ENCODE measurements at regions not wholly inside any gene's neighbourhood (a gene's known extent, or its start where the extent isn't known, plus 50 kb on each side); places are given as distances from the start of the nearest gene placed in this dataset.

- no peaks in the 10 kb centered on the region for H3K4me1 Mint-ChIP-seq
- no peak overlapping the region for H3K27ac ChIP-seq
- no peak for DNase-seq (ENCODE audit: low spot score)
- no peak overlapping the region for H3K27ac Mint-ChIP-seq
- H3K4me1 ChIP-seq = no peaks in the 10 kb centered on the region
- TF ChIP-seq EZH2phosphoT487 (IDR thresholded peaks at IDR 0.05) (no peak), EZH2 (IDR thresholded peaks at IDR 0.05) (no peak)
- TF ChIP-seq, protein P1, sequence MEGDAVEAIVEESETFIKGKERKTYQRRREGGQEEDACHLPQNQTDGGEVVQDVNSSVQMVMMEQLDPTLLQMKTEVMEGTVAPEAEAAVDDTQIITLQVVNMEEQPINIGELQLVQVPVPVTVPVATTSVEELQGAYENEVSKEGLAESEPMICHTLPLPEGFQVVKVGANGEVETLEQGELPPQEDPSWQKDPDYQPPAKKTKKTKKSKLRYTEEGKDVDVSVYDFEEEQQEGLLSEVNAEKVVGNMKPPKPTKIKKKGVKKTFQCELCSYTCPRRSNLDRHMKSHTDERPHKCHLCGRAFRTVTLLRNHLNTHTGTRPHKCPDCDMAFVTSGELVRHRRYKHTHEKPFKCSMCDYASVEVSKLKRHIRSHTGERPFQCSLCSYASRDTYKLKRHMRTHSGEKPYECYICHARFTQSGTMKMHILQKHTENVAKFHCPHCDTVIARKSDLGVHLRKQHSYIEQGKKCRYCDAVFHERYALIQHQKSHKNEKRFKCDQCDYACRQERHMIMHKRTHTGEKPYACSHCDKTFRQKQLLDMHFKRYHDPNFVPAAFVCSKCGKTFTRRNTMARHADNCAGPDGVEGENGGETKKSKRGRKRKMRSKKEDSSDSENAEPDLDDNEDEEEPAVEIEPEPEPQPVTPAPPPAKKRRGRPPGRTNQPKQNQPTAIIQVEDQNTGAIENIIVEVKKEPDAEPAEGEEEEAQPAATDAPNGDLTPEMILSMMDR (IDR thresholded peaks at IDR 0.05) = no peak
- H3K4me2 ChIP-seq = no peak overlapping the region
- no peaks in the 10 kb centered on the region for H3K9me3 ChIP-seq (ENCODE audit: low read depth)
- no peaks in the 10 kb centered on the region for H4K20me1 ChIP-seq (ENCODE audit: low read depth)
- H3K36me3 Mint-ChIP-seq = no peaks in the 10 kb centered on the region
- no peaks in the 10 kb centered on the region for H3K79me2 ChIP-seq (ENCODE audit: low read depth)
- no peaks in the 10 kb centered on the region for H3K9me3 Mint-ChIP-seq
- no peaks in the 10 kb centered on the region for H3F3A ChIP-seq (ENCODE audit: low read depth)
- H3K27me3 ChIP-seq = no peaks in the 10 kb centered on the region
- H3K36me3 ChIP-seq = no peaks in the 10 kb centered on the region
- no peak overlapping the region for H2AFZ ChIP-seq (replicated peaks)
- no peak overlapping the region for H3K4me3 ChIP-seq
- H3K27me3 Mint-ChIP-seq (ENCODE audit: insufficient read depth, low read depth) = no peaks in the 10 kb centered on the region
- H3K9ac ChIP-seq = no peak overlapping the region
- no peak overlapping the region for H3K4me3 Mint-ChIP-seq
Observed at GRCh38 chr11:110835106-110835505, 122.9 kb upstream of the ARHGAP20 start.

GRCh38 chr11:110833033-110833484 is 120.8 kb upstream of the ARHGAP20 start:
- Histone ChIP-seq H3K4me3 (no peak overlapping the region), H3K79me2 (ENCODE audit: low read depth) (no peaks in the 10 kb centered on the region), H3K4me1 (no peaks in the 10 kb centered on the region), H3F3A (ENCODE audit: low read depth) (no peaks in the 10 kb centered on the region), H3K9ac (no peak overlapping the region), H3K36me3 (no peaks in the 10 kb centered on the region), H3K9me3 (ENCODE audit: low read depth) (no peaks in the 10 kb centered on the region), H4K20me1 (ENCODE audit: low read depth) (no peaks in the 10 kb centered on the region), H3K27ac (no peak overlapping the region), H2AFZ (replicated peaks) (no peak overlapping the region), H3K4me2 (no peak overlapping the region), H3K27me3 (no peaks in the 10 kb centered on the region)
- TF ChIP-seq, protein P1 (IDR thresholded peaks at IDR 0.05) = no peak
- TF ChIP-seq EZH2 (IDR thresholded peaks at IDR 0.05) = no peak
- TF ChIP-seq EZH2phosphoT487 (IDR thresholded peaks at IDR 0.05) = no peak
- Mint-ChIP-seq H3K27ac (no peak overlapping the region), H3K9me3 (no peaks in the 10 kb centered on the region), H3K4me3 (no peak overlapping the region), H3K4me1 (no peaks in the 10 kb centered on the region), H3K36me3 (no peaks in the 10 kb centered on the region), H3K27me3 (ENCODE audit: insufficient read depth, low read depth) (no peaks in the 10 kb centered on the region)
- no peak for DNase-seq (ENCODE audit: low spot score)

- no peak overlapping the region for H3K27ac ChIP-seq
- no peaks in the 10 kb centered on the region for H3K27me3 ChIP-seq
- no peaks in the 10 kb centered on the region for H3K36me3 ChIP-seq
- no peak for DNase-seq (ENCODE audit: low spot score)
- no peak overlapping the region for H3K4me3 ChIP-seq
- Mint-ChIP-seq H3K27ac (no peak overlapping the region), H3K4me1 (no peaks in the 10 kb centered on the region), H3K4me3 (no peak overlapping the region), H3K36me3 (no peaks in the 10 kb centered on the region), H3K9me3 (no peaks in the 10 kb centered on the region), H3K27me3 (ENCODE audit: insufficient read depth, low read depth) (no peaks in the 10 kb centered on the region)
- H3K4me2 ChIP-seq = no peak overlapping the region
- no peak overlapping the region for H3K9ac ChIP-seq
- no peaks in the 10 kb centered on the region for H4K20me1 ChIP-seq (ENCODE audit: low read depth)
- no peaks in the 10 kb centered on the region for H3K79me2 ChIP-seq (ENCODE audit: low read depth)
- no peaks in the 10 kb centered on the region for H3F3A ChIP-seq (ENCODE audit: low read depth)
- no peaks in the 10 kb centered on the region for H3K9me3 ChIP-seq (ENCODE audit: low read depth)
- no peak overlapping the region for H2AFZ ChIP-seq (replicated peaks)
- TF ChIP-seq EZH2 (IDR thresholded peaks at IDR 0.05) = no peak
- no peak for TF ChIP-seq EZH2phosphoT487 (IDR thresholded peaks at IDR 0.05)
- TF ChIP-seq, protein P1 (IDR thresholded peaks at IDR 0.05) = no peak
- no peaks in the 10 kb centered on the region for H3K4me1 ChIP-seq
Observed at GRCh38 chr11:110832539-110832938, 120.3 kb upstream of the ARHGAP20 start.
